Erythroblast (primary cell): ENCODE measurements at regions not wholly inside any gene's neighbourhood (a gene's known extent, or its start where the extent isn't known, plus 50 kb on each side); places are given as distances from the start of the nearest gene placed in this dataset.

Experiments used
- GATA1 ChIP-seq: IDR thresholded peaks from 2 replicates; pipeline ENCODE4 v1.6.1; 2011; ENCODE audit warnings: low read depth, mild to moderate bottlenecking, control low read depth, low read length, moderate library complexity
- POLR2A ChIP-seq: IDR thresholded peaks from 2 replicates; pipeline ENCODE4 v1.6.1; 2011; ENCODE audit warnings: mild to moderate bottlenecking, low read length

DNA sequence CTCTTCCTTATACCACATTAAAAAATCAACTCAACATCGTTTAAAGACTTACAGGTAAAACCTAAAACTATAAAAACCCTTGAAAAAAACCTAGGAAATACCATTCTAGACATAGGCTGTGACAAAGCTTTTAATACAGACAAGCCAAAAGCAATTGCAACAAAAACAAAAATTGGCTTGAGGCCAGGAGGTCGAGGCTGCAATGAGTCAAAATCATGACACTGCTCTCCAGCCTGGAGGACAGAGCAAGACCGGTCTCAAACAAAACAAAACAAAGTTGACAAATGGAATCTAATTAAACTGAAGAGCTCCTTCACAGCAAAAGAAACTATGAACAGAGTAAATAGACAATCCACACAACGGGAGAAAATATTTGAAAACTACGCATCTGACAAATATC, 1057.8 kb downstream of the FSCB start:
- TF ChIP-seq POLR2A: no peak
- TF ChIP-seq GATA1: no peak
